IMR-90 (cell line): ENCODE measurements at regions not wholly inside any gene's neighbourhood (a gene's known extent, or its start where the extent isn't known, plus 50 kb on each side); places are given as distances from the start of the nearest gene placed in this dataset.

ENCODE experiments used
- CHD1 ChIP-seq: IDR thresholded peaks from 2 replicates; pipeline ENCODE4 v1.6.1; 2012; ENCODE audit warnings: low read depth, low read length, improper control_type of control experiment
- CTCF ChIP-seq: conservative IDR thresholded peaks from 2 replicates; pipeline ENCODE4 v1.5.1; 2012; ENCODE audit warnings: mild to moderate bottlenecking, low read depth, low read length, improper control_type of control experiment
- MAFK ChIP-seq: IDR thresholded peaks from 2 replicates; pipeline ENCODE4 v1.6.1; 2012; ENCODE audit warnings: low read depth, low read length, improper control_type of control experiment
- MAZ ChIP-seq: IDR thresholded peaks from 2 replicates; pipeline ENCODE4 v1.6.1; 2012; ENCODE audit warnings: low read depth, mild to moderate bottlenecking, low read length, improper control_type of control experiment, moderate library complexity, borderline replicate concordance
- MXI1 ChIP-seq: IDR thresholded peaks from 2 replicates; pipeline ENCODE4 v1.6.1; 2012; ENCODE audit warnings: low read depth, mild to moderate bottlenecking, low read length, moderate library complexity, borderline replicate concordance
- POLR2A ChIP-seq: IDR thresholded peaks from 2 replicates; pipeline ENCODE4 v1.6.1; 2012; ENCODE audit warnings: mild to moderate bottlenecking, low read depth, low read length
- RAD21 ChIP-seq: IDR thresholded peaks from 2 replicates; pipeline ENCODE4 v1.6.1; 2012; ENCODE audit warnings: low read length, improper control_type of control experiment
- RCOR1 ChIP-seq: IDR thresholded peaks from 2 replicates; pipeline ENCODE4 v1.6.1; 2012; ENCODE audit warnings: mild to moderate bottlenecking, low read length, improper control_type of control experiment; ENCODE audit not compliant: insufficient replicate concordance
- SMC3 ChIP-seq: fragments of 150-350 bp; IDR thresholded peaks from 2 replicates; pipeline ENCODE4 v1.6.1; 2016; ENCODE audit warnings: low read depth, mild to moderate bottlenecking, antibody characterized with exemption, low read length, moderate library complexity
- USF2 ChIP-seq: fragments of 150-350 bp; IDR thresholded peaks from 2 replicates; pipeline ENCODE4 v1.6.1; 2017; ENCODE audit warnings: mild to moderate bottlenecking, antibody characterized with exemption, low read length, low read depth

- TF ChIP-seq SMC3: no peak
- TF ChIP-seq RAD21: no peak
- no peak for TF ChIP-seq CTCF
- TF ChIP-seq MAFK: no peak
- TF ChIP-seq CHD1: no peak
- TF ChIP-seq RCOR1: no peak
- no peak for TF ChIP-seq USF2
- TF ChIP-seq MAZ: no peak
- TF ChIP-seq MXI1: no peak
- no peak for TF ChIP-seq POLR2A
Observed at GRCh38 chr9:81344366-81344765, 345.0 kb downstream of the TLE1 start.
